ENCODE measurements at regions not wholly inside any gene's neighbourhood (a gene's known extent, or its start where the extent isn't known, plus 50 kb on each side); places are given as distances from the start of the nearest gene placed in this dataset.

DNA sequence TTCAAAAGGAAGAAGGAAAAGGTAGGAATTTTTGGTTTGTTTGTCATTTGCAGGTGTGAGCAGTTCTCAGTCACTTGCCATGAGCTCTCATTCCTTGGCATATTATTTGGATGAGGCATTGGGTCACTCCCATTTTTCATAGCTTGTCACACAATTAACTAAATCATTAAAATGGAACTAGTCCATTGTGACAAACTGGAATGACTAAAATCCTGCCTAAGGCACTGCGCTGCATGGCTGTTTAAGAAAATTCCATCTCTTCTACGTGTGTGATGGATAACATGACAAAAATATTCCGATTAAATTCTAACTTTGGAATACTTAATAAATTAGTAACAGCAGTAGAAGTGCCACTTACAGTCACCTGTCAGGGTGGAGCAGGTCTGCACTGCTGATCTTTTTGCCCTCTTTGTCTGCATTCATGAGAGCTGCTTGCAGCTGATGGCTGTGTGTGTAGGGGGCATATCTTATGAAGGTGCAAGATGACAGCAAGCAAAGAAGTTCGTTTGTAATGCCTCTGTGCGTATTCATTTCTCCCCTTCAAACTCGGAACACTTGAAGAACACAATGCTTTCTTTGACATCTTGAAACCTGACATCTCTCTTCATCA, 1292.6 kb upstream of the MAP3K7 start:
- Histone ChIP-seq H3K79me2 (ENCODE audit: low read length) (no peaks in the 10 kb centered on the region), H4K20me1 (ENCODE audit: low read length) (no peaks in the 10 kb centered on the region), H3K9me2 (replicated peaks; ENCODE audit: low read length) (no peaks in the 10 kb centered on the region), H2AFZ (ENCODE audit: low read length) (no peak overlapping the region), H3K4me2 (ENCODE audit: low read length) (0 out of 2 replicates have a peak overlapping the region, but pooled peaks have one; percentile 20), H3K27ac (ENCODE audit: low read length) (no peak overlapping the region), H3K27me3 (ENCODE audit: low read length) (no peaks in the 10 kb centered on the region), H3K4me3 (ENCODE audit: low read length) (no peak overlapping the region), H3F3A (ENCODE audit: low read length, unreplicated experiment) (no peaks in the 10 kb centered on the region), H3K4me1 (ENCODE audit: insufficient read depth, low read length) (no peaks in the 10 kb centered on the region; the same call in 1 of the 2 replicates), H3K9ac (ENCODE audit: low read length) (no peak overlapping the region), H3K36me3 (ENCODE audit: low read depth, low read length) (no peaks in the 10 kb centered on the region), H3K9me3 (ENCODE audit: low read length) (no peaks in the 10 kb centered on the region)
- ChIA-PET POLR2A (ENCODE audit: unreplicated experiment) (no interaction called here), CTCF (no interaction called here)
- ATAC-seq (peak; percentile 46), DNase-seq (peak; percentile 49)
- no TSS peak for BruUV-seq (replicated peaks)
- intact Hi-C loops (cut with micrococcal nuclease), result loop anchor here (10.0 kb wide), 1 partner anchor 175 kb away; no protein-coding TSS in a partner anchor
- TF ChIP-seq EZH2 (IDR thresholded peaks at IDR 0.05; ENCODE audit: low read length, unreplicated experiment) (no peak), EZH2phosphoT487 (IDR thresholded peaks at IDR 0.05; ENCODE audit: borderline replicate concordance, low read length) (no peak)
- TF ChIP-seq, protein P1, sequence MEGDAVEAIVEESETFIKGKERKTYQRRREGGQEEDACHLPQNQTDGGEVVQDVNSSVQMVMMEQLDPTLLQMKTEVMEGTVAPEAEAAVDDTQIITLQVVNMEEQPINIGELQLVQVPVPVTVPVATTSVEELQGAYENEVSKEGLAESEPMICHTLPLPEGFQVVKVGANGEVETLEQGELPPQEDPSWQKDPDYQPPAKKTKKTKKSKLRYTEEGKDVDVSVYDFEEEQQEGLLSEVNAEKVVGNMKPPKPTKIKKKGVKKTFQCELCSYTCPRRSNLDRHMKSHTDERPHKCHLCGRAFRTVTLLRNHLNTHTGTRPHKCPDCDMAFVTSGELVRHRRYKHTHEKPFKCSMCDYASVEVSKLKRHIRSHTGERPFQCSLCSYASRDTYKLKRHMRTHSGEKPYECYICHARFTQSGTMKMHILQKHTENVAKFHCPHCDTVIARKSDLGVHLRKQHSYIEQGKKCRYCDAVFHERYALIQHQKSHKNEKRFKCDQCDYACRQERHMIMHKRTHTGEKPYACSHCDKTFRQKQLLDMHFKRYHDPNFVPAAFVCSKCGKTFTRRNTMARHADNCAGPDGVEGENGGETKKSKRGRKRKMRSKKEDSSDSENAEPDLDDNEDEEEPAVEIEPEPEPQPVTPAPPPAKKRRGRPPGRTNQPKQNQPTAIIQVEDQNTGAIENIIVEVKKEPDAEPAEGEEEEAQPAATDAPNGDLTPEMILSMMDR (conservative IDR thresholded peaks at IDR 0.05; ENCODE audit: low read depth, low read length), result no peak

DNA sequence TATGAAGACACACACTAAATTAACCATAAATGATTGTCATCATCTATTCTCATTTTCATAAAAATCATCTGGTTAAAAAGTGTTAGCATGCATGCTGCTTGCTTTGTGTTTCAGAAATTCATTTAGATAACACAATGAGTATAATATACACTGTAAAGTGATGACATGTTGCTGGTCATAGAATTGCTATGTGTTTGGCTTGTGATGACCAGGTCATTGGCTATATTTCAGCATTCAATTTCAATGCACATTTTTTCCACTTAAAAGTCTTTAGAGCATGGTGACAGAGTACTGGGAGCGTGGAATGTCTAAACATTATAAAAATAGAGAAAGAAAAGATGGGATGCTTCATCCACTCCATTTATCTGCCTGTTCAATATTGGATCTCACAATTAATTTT, 1291.1 kb upstream of the MAP3K7 start:
- Histone ChIP-seq H2AFZ (ENCODE audit: low read length) (no peak overlapping the region), H3K36me3 (ENCODE audit: low read depth, low read length) (no peaks in the 10 kb centered on the region), H3K27me3 (ENCODE audit: low read length) (no peaks in the 10 kb centered on the region), H3K27ac (ENCODE audit: low read length) (no peak overlapping the region), H4K20me1 (ENCODE audit: low read length) (no peaks in the 10 kb centered on the region), H3K9me2 (replicated peaks; ENCODE audit: low read length) (no peaks in the 10 kb centered on the region), H3K4me2 (ENCODE audit: low read length) (0 out of 2 replicates have a peak overlapping the region, but pooled peaks have one; percentile 20), H3K79me2 (ENCODE audit: low read length) (no peaks in the 10 kb centered on the region), H3F3A (ENCODE audit: low read length, unreplicated experiment) (no peaks in the 10 kb centered on the region), H3K9me3 (ENCODE audit: low read length) (no peaks in the 10 kb centered on the region), H3K9ac (ENCODE audit: low read length) (no peak overlapping the region), H3K4me1 (ENCODE audit: insufficient read depth, low read length) (no peaks in the 10 kb centered on the region; the same call in 1 of the 2 replicates), H3K4me3 (ENCODE audit: low read length) (no peak overlapping the region)
- ATAC-seq (peak; percentile 63), DNase-seq (peak; percentile 23)
- ChIA-PET POLR2A (ENCODE audit: unreplicated experiment) (no interaction called here), CTCF (no interaction called here)
- intact Hi-C loops (cut with micrococcal nuclease), result loop anchor here (10.0 kb wide), 1 partner anchor 173 kb away; no protein-coding TSS in a partner anchor
- BruUV-seq (replicated peaks), result no TSS peak
- TF ChIP-seq, protein P1 (conservative IDR thresholded peaks at IDR 0.05; ENCODE audit: low read depth, low read length), result no peak
- no peak for TF ChIP-seq EZH2phosphoT487 (IDR thresholded peaks at IDR 0.05; ENCODE audit: borderline replicate concordance, low read length)
- no peak for TF ChIP-seq EZH2 (IDR thresholded peaks at IDR 0.05; ENCODE audit: low read length, unreplicated experiment)

DNA sequence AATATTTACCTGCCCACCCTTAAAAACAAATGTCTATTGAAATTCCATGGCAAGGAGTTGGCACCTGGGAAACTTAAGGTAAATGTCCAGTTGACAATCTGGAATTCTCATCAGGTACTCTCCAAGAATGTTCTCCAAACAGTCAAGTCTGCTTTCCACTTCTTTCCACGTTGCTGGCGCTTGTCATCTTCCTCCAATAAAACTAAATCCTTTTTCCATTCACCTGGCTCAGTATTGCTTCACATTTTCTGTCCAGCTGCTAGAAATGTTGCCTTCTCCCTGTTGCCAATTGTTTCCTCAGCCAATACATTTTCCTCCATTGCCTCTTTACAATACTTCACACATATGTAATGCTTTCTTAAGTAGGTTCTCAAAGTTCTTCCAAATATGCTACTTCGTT, 1288.1 kb upstream of the MAP3K7 start:
- H4K20me1 ChIP-seq (ENCODE audit: low read length), result no peaks in the 10 kb centered on the region
- H3K79me2 ChIP-seq (ENCODE audit: low read length), result no peaks in the 10 kb centered on the region
- BruUV-seq (replicated peaks), result no TSS peak
- ChIA-PET CTCF (no interaction called here), POLR2A (ENCODE audit: unreplicated experiment) (no interaction called here)
- no peaks in the 10 kb centered on the region for H3K27me3 ChIP-seq (ENCODE audit: low read length)
- H3K9me2 ChIP-seq (replicated peaks; ENCODE audit: low read length), result no peaks in the 10 kb centered on the region
- intact Hi-C loops (cut with micrococcal nuclease), result loop anchor here (10.0 kb wide), 1 partner anchor 170 kb away; no protein-coding TSS in a partner anchor
- H3K36me3 ChIP-seq (ENCODE audit: low read depth, low read length), result no peaks in the 10 kb centered on the region
- H3F3A ChIP-seq (ENCODE audit: low read length, unreplicated experiment), result no peaks in the 10 kb centered on the region
- no peak overlapping the region for H3K4me3 ChIP-seq (ENCODE audit: low read length)
- H2AFZ ChIP-seq (ENCODE audit: low read length), result no peak overlapping the region
- no peak overlapping the region for H3K4me2 ChIP-seq (ENCODE audit: low read length)
- TF ChIP-seq, protein P1 (conservative IDR thresholded peaks at IDR 0.05; ENCODE audit: low read depth, low read length), result no peak
- TF ChIP-seq EZH2 (IDR thresholded peaks at IDR 0.05; ENCODE audit: low read length, unreplicated experiment) (no peak), EZH2phosphoT487 (IDR thresholded peaks at IDR 0.05; ENCODE audit: borderline replicate concordance, low read length) (no peak)
- no peaks in the 10 kb centered on the region; the same call in 1 of the 2 replicates for H3K4me1 ChIP-seq (ENCODE audit: insufficient read depth, low read length)
- no peak overlapping the region for H3K9ac ChIP-seq (ENCODE audit: low read length)
- no peak for DNase-seq
- no peak overlapping the region for H3K27ac ChIP-seq (ENCODE audit: low read length)
- no peaks in the 10 kb centered on the region for H3K9me3 ChIP-seq (ENCODE audit: low read length)
- ATAC-seq, result no peak

Measured in PC-3 (cell line).